ENCODE measurements at regions not wholly inside any gene's neighbourhood (a gene's known extent, or its start where the extent isn't known, plus 50 kb on each side); places are given as distances from the start of the nearest gene placed in this dataset.

DNA sequence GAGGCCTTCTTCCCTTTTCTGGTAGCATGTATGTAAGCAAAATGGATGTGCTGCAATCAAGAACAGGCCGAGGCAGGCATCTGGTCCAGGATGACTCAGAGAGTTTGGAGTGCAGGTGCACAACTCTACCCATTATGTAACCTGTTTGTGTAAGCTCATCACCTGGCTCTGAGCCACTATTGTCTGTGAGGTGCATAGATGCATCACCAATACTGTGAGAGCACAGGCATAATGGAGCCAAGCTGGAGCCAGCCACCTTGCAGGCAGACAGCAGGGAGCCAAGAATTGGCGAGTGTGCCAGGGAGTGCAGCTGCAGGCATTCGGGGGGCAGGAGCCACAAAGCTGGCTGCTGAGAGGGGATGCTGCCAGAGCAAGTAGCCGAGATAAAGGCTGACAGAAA is 549.9 kb upstream of the RGS18 start:
- H3K36me3 ChIP-seq, result no peaks in the 10 kb centered on the region
- 44% methylated on average over 3 of the region's 4 CpGs for WGBS (ENCODE audit: insufficient coverage, low coverage, low lambda C conversion rate, missing lambda C conversion rate)
- H3K27ac ChIP-seq, result no peak overlapping the region
- H3K4me3 ChIP-seq, result no peak overlapping the region
- no peaks in the 10 kb centered on the region for H3K4me1 ChIP-seq
- H3K27me3 ChIP-seq, result no peaks in the 10 kb centered on the region
- ATAC-seq (no peak), DNase-seq (no peak)
- no peaks in the 10 kb centered on the region for H3K9me3 ChIP-seq
- no peak for TF ChIP-seq POLR2A (IDR thresholded peaks at IDR 0.05)
- TF ChIP-seq, protein P1, sequence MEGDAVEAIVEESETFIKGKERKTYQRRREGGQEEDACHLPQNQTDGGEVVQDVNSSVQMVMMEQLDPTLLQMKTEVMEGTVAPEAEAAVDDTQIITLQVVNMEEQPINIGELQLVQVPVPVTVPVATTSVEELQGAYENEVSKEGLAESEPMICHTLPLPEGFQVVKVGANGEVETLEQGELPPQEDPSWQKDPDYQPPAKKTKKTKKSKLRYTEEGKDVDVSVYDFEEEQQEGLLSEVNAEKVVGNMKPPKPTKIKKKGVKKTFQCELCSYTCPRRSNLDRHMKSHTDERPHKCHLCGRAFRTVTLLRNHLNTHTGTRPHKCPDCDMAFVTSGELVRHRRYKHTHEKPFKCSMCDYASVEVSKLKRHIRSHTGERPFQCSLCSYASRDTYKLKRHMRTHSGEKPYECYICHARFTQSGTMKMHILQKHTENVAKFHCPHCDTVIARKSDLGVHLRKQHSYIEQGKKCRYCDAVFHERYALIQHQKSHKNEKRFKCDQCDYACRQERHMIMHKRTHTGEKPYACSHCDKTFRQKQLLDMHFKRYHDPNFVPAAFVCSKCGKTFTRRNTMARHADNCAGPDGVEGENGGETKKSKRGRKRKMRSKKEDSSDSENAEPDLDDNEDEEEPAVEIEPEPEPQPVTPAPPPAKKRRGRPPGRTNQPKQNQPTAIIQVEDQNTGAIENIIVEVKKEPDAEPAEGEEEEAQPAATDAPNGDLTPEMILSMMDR (IDR thresholded peaks at IDR 0.05), result no peak
- intact Hi-C loops (cut with DNase I), result no loop called here

DNA sequence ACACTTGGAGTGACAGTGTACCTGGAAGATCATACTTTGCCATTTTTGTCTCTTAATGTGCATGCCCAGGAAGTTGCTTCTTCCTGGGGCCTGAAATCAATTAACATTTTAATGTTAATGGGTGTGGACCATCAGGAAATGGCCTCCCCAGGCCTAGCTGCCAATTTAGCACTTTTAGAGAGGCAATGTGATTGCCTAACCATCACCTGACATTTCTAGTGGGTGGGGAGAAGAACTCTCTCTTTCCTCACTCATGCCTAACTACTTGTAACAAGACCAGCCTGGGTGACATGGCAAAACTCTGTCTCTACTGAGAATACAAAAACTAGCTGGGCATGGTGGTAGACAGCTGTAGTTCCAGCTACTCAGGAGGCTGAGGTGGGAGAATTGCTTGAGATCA is 549.0 kb upstream of the RGS18 start:
- Histone ChIP-seq H3K4me3 (no peak overlapping the region), H3K27ac (no peak overlapping the region), H3K4me1 (no peaks in the 10 kb centered on the region), H3K36me3 (no peaks in the 10 kb centered on the region), H3K9me3 (no peaks in the 10 kb centered on the region), H3K27me3 (no peaks in the 10 kb centered on the region)
- ATAC-seq, result no peak
- intact Hi-C loops (cut with DNase I), result no loop called here
- TF ChIP-seq POLR2A (IDR thresholded peaks at IDR 0.05), result no peak
- TF ChIP-seq, protein P1 (IDR thresholded peaks at IDR 0.05), result no peak
- DNase-seq, result no peak

DNA sequence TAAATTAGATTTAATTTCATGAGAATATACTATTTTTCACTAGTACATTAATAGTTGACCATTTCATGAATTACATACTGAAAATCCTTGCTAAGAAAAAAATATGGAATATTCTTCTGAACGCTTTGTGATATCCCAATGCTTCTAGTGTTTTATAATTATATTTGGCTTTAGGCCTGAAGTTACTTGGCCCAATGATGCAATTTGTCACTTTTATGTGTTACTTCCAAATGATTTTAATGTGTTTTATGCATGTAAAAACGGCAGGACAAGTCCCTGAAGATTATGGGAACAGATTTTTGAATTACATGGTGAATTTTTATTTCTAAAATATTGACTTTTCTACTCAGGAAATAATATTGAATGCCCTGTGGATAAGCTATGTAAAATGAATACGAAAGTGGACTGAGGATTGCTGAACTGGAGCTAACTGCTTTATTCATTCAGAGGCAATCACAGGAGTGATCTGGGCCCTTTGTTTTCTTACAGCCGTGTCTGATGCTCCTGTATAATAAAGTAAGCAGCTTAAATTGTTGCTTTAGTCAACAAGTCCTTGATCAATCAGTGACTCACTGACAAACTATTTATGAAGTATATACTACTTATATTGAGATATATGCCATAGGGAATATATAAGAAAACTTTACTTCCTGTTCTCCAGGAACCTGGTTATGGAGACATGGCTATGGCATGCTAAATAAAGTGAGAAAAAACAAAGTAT is 543.0 kb upstream of the RGS18 start:
- TF ChIP-seq, protein P1 (IDR thresholded peaks at IDR 0.05), result no peak
- TF ChIP-seq POLR2A (IDR thresholded peaks at IDR 0.05), result no peak
- WGBS (ENCODE audit: insufficient coverage, low coverage, low lambda C conversion rate, missing lambda C conversion rate), result 50% methylated on average over 4 of the region's 4 CpGs
- H3K36me3 ChIP-seq, result no peaks in the 10 kb centered on the region
- H3K9me3 ChIP-seq, result no peaks in the 10 kb centered on the region
- ATAC-seq (no peak), DNase-seq (no peak)
- H3K27me3 ChIP-seq, result no peaks in the 10 kb centered on the region
- H3K4me1 ChIP-seq, result no peaks in the 10 kb centered on the region
- H3K27ac ChIP-seq, result no peak overlapping the region
- intact Hi-C loops (cut with DNase I), result no loop called here
- no peak overlapping the region for H3K4me3 ChIP-seq

DNA sequence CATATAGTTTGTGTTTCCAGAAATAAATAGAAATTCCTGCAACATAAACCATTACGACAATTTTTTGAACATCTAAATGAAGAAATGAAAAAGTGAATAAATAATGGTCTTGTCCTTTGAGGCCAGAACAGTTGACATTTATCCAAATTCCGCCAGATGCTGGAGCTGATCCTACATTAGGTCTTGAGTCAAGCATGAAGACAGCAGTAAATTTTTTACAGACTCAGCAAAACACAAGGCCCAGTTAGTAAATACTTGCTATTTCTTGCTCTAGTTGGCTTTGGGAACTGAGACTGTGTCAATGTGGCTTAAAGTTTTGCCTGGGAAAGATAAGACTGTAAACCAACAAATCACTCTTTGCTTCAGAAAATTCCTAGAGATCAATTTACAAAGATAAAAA is 540.1 kb upstream of the RGS18 start:
- H3K4me1 ChIP-seq, result no peaks in the 10 kb centered on the region
- no peak overlapping the region for H3K4me3 ChIP-seq
- intact Hi-C loops (cut with DNase I), result no loop called here
- no peak for DNase-seq
- no peak for ATAC-seq
- no peaks in the 10 kb centered on the region for H3K9me3 ChIP-seq
- H3K27me3 ChIP-seq, result no peaks in the 10 kb centered on the region
- H3K27ac ChIP-seq, result no peak overlapping the region
- TF ChIP-seq, protein P1 (IDR thresholded peaks at IDR 0.05), result no peak
- TF ChIP-seq POLR2A (IDR thresholded peaks at IDR 0.05), result no peak
- no peaks in the 10 kb centered on the region for H3K36me3 ChIP-seq
- WGBS (ENCODE audit: insufficient coverage, low coverage, low lambda C conversion rate, missing lambda C conversion rate), result 53% methylated on average over 2 of the region's 2 CpGs

DNA sequence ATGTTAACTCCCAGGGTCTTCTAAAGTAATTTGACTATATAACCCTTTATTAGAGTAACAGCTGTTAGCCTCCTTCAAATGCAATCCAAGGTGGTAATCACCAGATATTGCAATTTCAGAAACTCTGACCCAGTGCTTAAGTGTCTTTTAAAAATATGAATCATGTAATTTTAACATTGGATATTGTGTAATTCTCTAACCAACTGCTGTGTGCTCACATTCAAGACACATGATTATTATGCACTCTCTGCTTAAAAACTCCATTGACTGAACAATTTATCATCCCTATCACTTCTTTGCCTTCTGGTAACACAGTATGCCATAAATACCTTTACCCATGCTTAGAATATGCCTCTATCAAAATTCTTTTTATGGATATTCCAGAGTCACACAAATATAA is 537.4 kb upstream of the RGS18 start:
- no peak for DNase-seq
- no peaks in the 10 kb centered on the region for H3K9me3 ChIP-seq
- no peaks in the 10 kb centered on the region for H3K36me3 ChIP-seq
- H3K27ac ChIP-seq, result no peak overlapping the region
- intact Hi-C loops (cut with DNase I), result no loop called here
- TF ChIP-seq, protein P1 (IDR thresholded peaks at IDR 0.05), result no peak
- no peak for TF ChIP-seq POLR2A (IDR thresholded peaks at IDR 0.05)
- H3K4me1 ChIP-seq, result no peaks in the 10 kb centered on the region
- no peaks in the 10 kb centered on the region for H3K27me3 ChIP-seq
- H3K4me3 ChIP-seq, result no peak overlapping the region
- no peak for ATAC-seq
